ENCODE measurements at regions not wholly inside any gene's neighbourhood (a gene's known extent, or its start where the extent isn't known, plus 50 kb on each side); places are given as distances from the start of the nearest gene placed in this dataset.

GRCh38 chrX:3771766-3772165 lies 58.3 kb upstream of the PRKX start:
- H3K4me1 ChIP-seq (ENCODE audit: control insufficient read depth, insufficient read depth, low read length), result no peaks in the 10 kb centered on the region
- H3K36me3 ChIP-seq (ENCODE audit: control insufficient read depth, insufficient read depth, low read length), result no peaks in the 10 kb centered on the region
- no peaks in the 10 kb centered on the region for H3K9me3 ChIP-seq (ENCODE audit: control insufficient read depth, low read length)
- Mint-ChIP-seq H3K4me1 (no peaks in the 10 kb centered on the region), H3K9me3 (no peaks in the 10 kb centered on the region), H3K27me3 (ENCODE audit: insufficient read depth) (peaks cover 6% of the 10 kb centered on the region), H3K36me3 (ENCODE audit: low read depth) (no peaks in the 10 kb centered on the region), H3K27ac (no peak overlapping the region), H3K4me3 (no peak overlapping the region)
- no peak overlapping the region for H3K27ac ChIP-seq (ENCODE audit: low read depth, low read length)
- no peak for DNase-seq
- H3K27me3 ChIP-seq (ENCODE audit: control insufficient read depth, insufficient read depth, low read length, poor library complexity, severe bottlenecking), result no peaks in the 10 kb centered on the region
- 95% methylated on average over 2 of the region's 3 CpGs; no CpG with 5 or more reads in 1 of the 2 experiments for WGBS, 2 experiments (ENCODE audit: insufficient coverage in 1 of 2, insufficient read length in 1 of 2)
- no peak overlapping the region for H3K4me3 ChIP-seq (ENCODE audit: low read length)
- no peak overlapping the region for H3K9ac ChIP-seq (ENCODE audit: extremely low read depth, low read length, poor library complexity, severe bottlenecking)
- no peak for TF ChIP-seq CTCF (conservative IDR thresholded peaks at IDR 0.05)

GRCh38 chrX:3768881-3769280 lies 55.4 kb upstream of the PRKX start:
- no peak overlapping the region for H3K27ac ChIP-seq (ENCODE audit: low read depth, low read length)
- WGBS, 2 experiments (ENCODE audit: insufficient coverage in 1 of 2, insufficient read length in 1 of 2), result 86% methylated on average over 1 of the region's 1 CpG; no CpG with 5 or more reads in 1 of the 2 experiments
- TF ChIP-seq CTCF (conservative IDR thresholded peaks at IDR 0.05), result no peak

More at GRCh38 chrX:3768881-3769280, 55.4 kb upstream of the PRKX start:
- Mint-ChIP-seq H3K27ac (no peak overlapping the region), H3K4me3 (no peak overlapping the region), H3K4me1 (no peaks in the 10 kb centered on the region), H3K9me3 (no peaks in the 10 kb centered on the region), H3K27me3 (ENCODE audit: insufficient read depth) (peaks cover 10% of the 10 kb centered on the region), H3K36me3 (ENCODE audit: low read depth) (no peaks in the 10 kb centered on the region)
- no peak for DNase-seq
- Histone ChIP-seq H3K4me1 (ENCODE audit: control insufficient read depth, insufficient read depth, low read length) (no peaks in the 10 kb centered on the region), H3K9ac (ENCODE audit: extremely low read depth, low read length, poor library complexity, severe bottlenecking) (no peak overlapping the region), H3K9me3 (ENCODE audit: control insufficient read depth, low read length) (no peaks in the 10 kb centered on the region), H3K36me3 (ENCODE audit: control insufficient read depth, insufficient read depth, low read length) (no peaks in the 10 kb centered on the region), H3K4me3 (ENCODE audit: low read length) (no peak overlapping the region), H3K27me3 (ENCODE audit: control insufficient read depth, insufficient read depth, low read length, poor library complexity, severe bottlenecking) (no peaks in the 10 kb centered on the region)
